ENCODE measurements at regions not wholly inside any gene's neighbourhood (a gene's known extent, or its start where the extent isn't known, plus 50 kb on each side); places are given as distances from the start of the nearest gene placed in this dataset.

- H3K4me3 ChIP-seq (ENCODE audit: low read depth, low read length), result no peak overlapping the region
- no peaks in the 10 kb centered on the region for H3K9me3 ChIP-seq (ENCODE audit: control insufficient read depth, insufficient read depth, low read depth, low read length)
- H3K27ac ChIP-seq (ENCODE audit: extremely low read depth, low read depth, low read length), result no peak overlapping the region
- POLR2A ChIA-PET, result no interaction called here
- no peaks in the 10 kb centered on the region for H3K4me1 ChIP-seq (ENCODE audit: control insufficient read depth, insufficient read depth, low read length)
- H3K36me3 ChIP-seq (ENCODE audit: control insufficient read depth in 2 of 2, insufficient read depth in 1 of 2, low read length in 2 of 2), result no peaks in the 10 kb centered on the region
- CTCF ChIA-PET, result no interaction called here
- TF ChIP-seq, protein P1, sequence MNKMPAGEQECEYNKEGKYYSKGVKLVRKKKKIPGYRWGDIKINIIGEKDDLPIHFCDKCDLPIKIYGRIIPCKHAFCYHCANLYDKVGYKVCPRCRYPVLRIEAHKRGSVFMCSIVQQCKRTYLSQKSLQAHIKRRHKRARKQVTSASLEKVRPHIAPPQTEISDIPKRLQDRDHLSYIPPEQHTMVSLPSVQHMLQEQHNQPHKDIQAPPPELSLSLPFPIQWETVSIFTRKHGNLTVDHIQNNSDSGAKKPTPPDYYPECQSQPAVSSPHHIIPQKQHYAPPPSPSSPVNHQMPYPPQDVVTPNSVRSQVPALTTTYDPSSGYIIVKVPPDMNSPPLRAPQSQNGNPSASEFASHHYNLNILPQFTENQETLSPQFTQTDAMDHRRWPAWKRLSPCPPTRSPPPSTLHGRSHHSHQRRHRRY (tag by site-specific recombination; IDR thresholded peaks at IDR 0.05), result no peak
Observed at GRCh38 chr4:106530821-106531220, 162.2 kb upstream of the GIMD1 start.

- H3K4me1 ChIP-seq (ENCODE audit: control insufficient read depth, insufficient read depth, low read length), result no peaks in the 10 kb centered on the region
- no peaks in the 10 kb centered on the region for H3K36me3 ChIP-seq (ENCODE audit: control insufficient read depth in 2 of 2, insufficient read depth in 1 of 2, low read length in 2 of 2)
- CTCF ChIA-PET, result no interaction called here
- H3K4me3 ChIP-seq (ENCODE audit: low read depth, low read length), result no peak overlapping the region
- H3K27ac ChIP-seq (ENCODE audit: extremely low read depth, low read depth, low read length), result no peak overlapping the region
- POLR2A ChIA-PET, result no interaction called here
- no peaks in the 10 kb centered on the region for H3K9me3 ChIP-seq (ENCODE audit: control insufficient read depth, insufficient read depth, low read depth, low read length)
- TF ChIP-seq ZNF792 (tag by site-specific recombination; IDR thresholded peaks at IDR 0.05) (no peak), ZFP69B (tag by site-specific recombination; IDR thresholded peaks at IDR 0.05) (no peak), TRIM28 (IDR thresholded peaks at IDR 0.05; ENCODE audit: borderline replicate concordance, low read length) (no peak), ZNF239 (tag by site-specific recombination; IDR thresholded peaks at IDR 0.05) (no peak), ZNF48 (tag by site-specific recombination; IDR thresholded peaks at IDR 0.05) (no peak), KLF1 (tag by site-specific recombination; IDR thresholded peaks at IDR 0.05) (no peak), SP2 (tag by site-specific recombination; IDR thresholded peaks at IDR 0.05) (no peak), ZNF133 (tag by site-specific recombination; IDR thresholded peaks at IDR 0.05) (no peak), ZNF677 (tag by site-specific recombination; IDR thresholded peaks at IDR 0.05) (no peak), ZNF580 (tag by site-specific recombination; IDR thresholded peaks at IDR 0.05) (no peak), ZNF777 (tag by site-specific recombination; IDR thresholded peaks at IDR 0.05; ENCODE audit: borderline replicate concordance) (no peak), ZNF626 (tag by site-specific recombination; IDR thresholded peaks at IDR 0.05) (no peak), ZNF132 (tag by site-specific recombination; IDR thresholded peaks at IDR 0.05; ENCODE audit: borderline replicate concordance) (no peak), KLF7 (tag by site-specific recombination; IDR thresholded peaks at IDR 0.05; ENCODE audit: borderline replicate concordance) (no peak), PRDM4 (tag by site-specific recombination; IDR thresholded peaks at IDR 0.05) (no peak), YY2 (tag by site-specific recombination; IDR thresholded peaks at IDR 0.05) (no peak), ZNF184 (tag by site-specific recombination; IDR thresholded peaks at IDR 0.05) (no peak)
- TF ChIP-seq, protein P2, sequence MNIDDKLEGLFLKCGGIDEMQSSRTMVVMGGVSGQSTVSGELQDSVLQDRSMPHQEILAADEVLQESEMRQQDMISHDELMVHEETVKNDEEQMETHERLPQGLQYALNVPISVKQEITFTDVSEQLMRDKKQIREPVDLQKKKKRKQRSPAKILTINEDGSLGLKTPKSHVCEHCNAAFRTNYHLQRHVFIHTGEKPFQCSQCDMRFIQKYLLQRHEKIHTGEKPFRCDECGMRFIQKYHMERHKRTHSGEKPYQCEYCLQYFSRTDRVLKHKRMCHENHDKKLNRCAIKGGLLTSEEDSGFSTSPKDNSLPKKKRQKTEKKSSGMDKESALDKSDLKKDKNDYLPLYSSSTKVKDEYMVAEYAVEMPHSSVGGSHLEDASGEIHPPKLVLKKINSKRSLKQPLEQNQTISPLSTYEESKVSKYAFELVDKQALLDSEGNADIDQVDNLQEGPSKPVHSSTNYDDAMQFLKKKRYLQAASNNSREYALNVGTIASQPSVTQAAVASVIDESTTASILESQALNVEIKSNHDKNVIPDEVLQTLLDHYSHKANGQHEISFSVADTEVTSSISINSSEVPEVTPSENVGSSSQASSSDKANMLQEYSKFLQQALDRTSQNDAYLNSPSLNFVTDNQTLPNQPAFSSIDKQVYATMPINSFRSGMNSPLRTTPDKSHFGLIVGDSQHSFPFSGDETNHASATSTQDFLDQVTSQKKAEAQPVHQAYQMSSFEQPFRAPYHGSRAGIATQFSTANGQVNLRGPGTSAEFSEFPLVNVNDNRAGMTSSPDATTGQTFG (tag by site-specific recombination; IDR thresholded peaks at IDR 0.05; ENCODE audit: borderline replicate concordance), result no peak
- TF ChIP-seq, protein P3, sequence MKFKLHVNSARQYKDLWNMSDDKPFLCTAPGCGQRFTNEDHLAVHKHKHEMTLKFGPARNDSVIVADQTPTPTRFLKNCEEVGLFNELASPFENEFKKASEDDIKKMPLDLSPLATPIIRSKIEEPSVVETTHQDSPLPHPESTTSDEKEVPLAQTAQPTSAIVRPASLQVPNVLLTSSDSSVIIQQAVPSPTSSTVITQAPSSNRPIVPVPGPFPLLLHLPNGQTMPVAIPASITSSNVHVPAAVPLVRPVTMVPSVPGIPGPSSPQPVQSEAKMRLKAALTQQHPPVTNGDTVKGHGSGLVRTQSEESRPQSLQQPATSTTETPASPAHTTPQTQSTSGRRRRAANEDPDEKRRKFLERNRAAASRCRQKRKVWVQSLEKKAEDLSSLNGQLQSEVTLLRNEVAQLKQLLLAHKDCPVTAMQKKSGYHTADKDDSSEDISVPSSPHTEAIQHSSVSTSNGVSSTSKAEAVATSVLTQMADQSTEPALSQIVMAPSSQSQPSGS (tag by site-specific recombination; IDR thresholded peaks at IDR 0.05; ENCODE audit: low read depth), result no peak
- TF ChIP-seq, protein P4, sequence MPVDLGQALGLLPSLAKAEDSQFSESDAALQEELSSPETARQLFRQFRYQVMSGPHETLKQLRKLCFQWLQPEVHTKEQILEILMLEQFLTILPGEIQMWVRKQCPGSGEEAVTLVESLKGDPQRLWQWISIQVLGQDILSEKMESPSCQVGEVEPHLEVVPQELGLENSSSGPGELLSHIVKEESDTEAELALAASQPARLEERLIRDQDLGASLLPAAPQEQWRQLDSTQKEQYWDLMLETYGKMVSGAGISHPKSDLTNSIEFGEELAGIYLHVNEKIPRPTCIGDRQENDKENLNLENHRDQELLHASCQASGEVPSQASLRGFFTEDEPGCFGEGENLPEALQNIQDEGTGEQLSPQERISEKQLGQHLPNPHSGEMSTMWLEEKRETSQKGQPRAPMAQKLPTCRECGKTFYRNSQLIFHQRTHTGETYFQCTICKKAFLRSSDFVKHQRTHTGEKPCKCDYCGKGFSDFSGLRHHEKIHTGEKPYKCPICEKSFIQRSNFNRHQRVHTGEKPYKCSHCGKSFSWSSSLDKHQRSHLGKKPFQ (tag by site-specific recombination; IDR thresholded peaks at IDR 0.05), result no peak
Observed at GRCh38 chr4:106530024-106530361, 161.4 kb upstream of the GIMD1 start.
